SK-N-MC (cell line): ENCODE measurements at regions not wholly inside any gene's neighbourhood (a gene's known extent, or its start where the extent isn't known, plus 50 kb on each side); places are given as distances from the start of the nearest gene placed in this dataset.

ENCODE experiments used
- EZH2 ChIP-seq: fragments of 200-600 bp; sonication (generic); IDR thresholded peaks from one replicate; pipeline ENCODE4 v1.6.1; 2017; ENCODE audit warnings: antibody characterized with exemption
- POLR2AphosphoS5 ChIP-seq: IDR thresholded peaks from 2 replicates; pipeline ENCODE4 v1.6.1; 2012; ENCODE audit warnings: mild to moderate bottlenecking, low read depth, low read length, borderline replicate concordance

DNA sequence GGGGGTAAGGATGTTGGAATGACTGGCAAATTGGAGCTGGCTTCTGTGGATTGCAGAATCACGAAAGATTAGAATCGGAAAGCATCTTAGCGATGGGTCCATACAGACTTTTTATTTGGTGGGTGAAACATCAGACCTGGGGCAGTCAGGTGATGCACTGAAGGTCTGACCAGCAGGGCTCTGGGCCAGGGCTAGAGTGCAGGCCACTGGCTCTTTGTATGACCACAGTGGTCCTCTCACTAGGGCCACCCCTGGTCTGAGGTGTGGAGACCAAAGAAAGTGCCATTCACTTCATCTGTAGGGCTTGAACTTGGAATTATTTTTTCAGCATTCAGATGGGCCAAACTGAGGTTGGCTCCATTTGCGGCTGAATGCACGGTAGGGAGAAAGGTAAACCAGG is 306.4 kb downstream of the RPS6KC1 start:
- TF ChIP-seq POLR2AphosphoS5: no peak
- TF ChIP-seq EZH2: no peak
